HEK293 (cell line): ENCODE measurements at regions not wholly inside any gene's neighbourhood (a gene's known extent, or its start where the extent isn't known, plus 50 kb on each side); places are given as distances from the start of the nearest gene placed in this dataset.

Source experiments
- CTCF ChIA-PET: fragments of 350-600 bp; formaldehyde crosslinking; extraction: SDS; loops from one replicate; lab custom pipeline; 2021; ENCODE audit warnings: antibody characterized with exemption; lab: Yijun Ruan, JAX
- POLR2A ChIA-PET: fragments of 300-600 bp; formaldehyde crosslinking; extraction: SDS; loops from one replicate; lab custom pipeline; 2020; ENCODE audit warnings: antibody characterized with exemption, inconsistent platforms; lab: Yijun Ruan, JAX
- H3K27ac ChIP-seq: fragments of 200-500 bp; sonication (Bioruptor generic); 2 replicates; pipeline ENCODE4 v1.5.1; 2014; ENCODE audit warnings: low read depth, low read length, control low read depth, inconsistent platforms; ENCODE audit errors: extremely low read depth
- H3K36me3 ChIP-seq, 2 experiments: fragments of 200-500 bp in 1 of 2; sonication (Bioruptor generic) in 1 of 2; 1 replicate in 1 of 2; 2 replicates in 1 of 2; pipeline ENCODE4 v1.5.1; 2014 to 2017; ENCODE audit warnings: inconsistent platforms in 2 of 2, low read length in 2 of 2; ENCODE audit not compliant: control insufficient read depth in 2 of 2, insufficient read depth in 1 of 2
- H3K4me1 ChIP-seq: fragments of 200-500 bp; sonication (Bioruptor generic); 2 replicates; pipeline ENCODE4 v1.5.1; 2014; ENCODE audit warnings: mild to moderate bottlenecking, low read length, inconsistent platforms; ENCODE audit not compliant: control insufficient read depth, insufficient read depth
- H3K4me3 ChIP-seq: 2 replicates; pipeline ENCODE4 v1.5.1; 2011; ENCODE audit warnings: low read depth, mild to moderate bottlenecking, control low read depth, low read length, moderate library complexity
- H3K9me3 ChIP-seq: fragments of 200-500 bp; sonication (Bioruptor generic); 2 replicates; pipeline ENCODE4 v1.5.1; 2014; ENCODE audit warnings: low read depth, low read length, inconsistent platforms; ENCODE audit not compliant: control insufficient read depth, insufficient read depth
- AEBP2 ChIP-seq: fragments of 450-650 bp; formaldehyde crosslinking; IDR thresholded peaks from 2 replicates; pipeline ENCODE4 v1.5.1; 2016; ENCODE audit warnings: missing biosample characterization, missing genetic modification characterization, borderline replicate concordance
- GLI4 ChIP-seq: fragments of 450-650 bp; formaldehyde crosslinking; IDR thresholded peaks from 2 replicates; pipeline ENCODE4 v1.5.1; 2016; ENCODE audit warnings: missing biosample characterization, missing genetic modification characterization
- HOXD13 ChIP-seq: sonication (generic); formaldehyde crosslinking; IDR thresholded peaks from 2 replicates; pipeline ENCODE4 v1.8.0; 2022; ENCODE audit warnings: missing genetic modification reagents, borderline replicate concordance
- KLF1 ChIP-seq: fragments of 450-650 bp; formaldehyde crosslinking; IDR thresholded peaks from 2 replicates; pipeline ENCODE4 v1.5.1; 2016; ENCODE audit warnings: missing biosample characterization, missing genetic modification characterization
- OSR2 ChIP-seq: fragments of 450-650 bp; formaldehyde crosslinking; IDR thresholded peaks from 2 replicates; pipeline ENCODE4 v1.5.1; 2016; ENCODE audit warnings: missing biosample characterization, missing genetic modification characterization
- PATZ1 ChIP-seq: fragments of 450-650 bp; formaldehyde crosslinking; IDR thresholded peaks from 2 replicates; pipeline ENCODE4 v1.5.1; 2016; ENCODE audit warnings: missing biosample characterization, missing genetic modification characterization
- PRDM10 ChIP-seq: fragments of 450-650 bp; formaldehyde crosslinking; IDR thresholded peaks from 2 replicates; pipeline ENCODE4 v1.5.1; 2016; ENCODE audit warnings: missing biosample characterization, missing genetic modification characterization
- YY2 ChIP-seq: fragments of 450-650 bp; formaldehyde crosslinking; IDR thresholded peaks from 2 replicates; pipeline ENCODE4 v1.5.1; 2016; ENCODE audit warnings: missing biosample characterization, missing genetic modification characterization
- ZFHX2 ChIP-seq: fragments of 450-650 bp; formaldehyde crosslinking; conservative IDR thresholded peaks from 2 replicates; pipeline ENCODE4 v1.5.1; 2016; ENCODE audit warnings: missing biosample characterization, missing genetic modification characterization
- ZNF148 ChIP-seq: fragments of 450-650 bp; formaldehyde crosslinking; IDR thresholded peaks from 2 replicates; pipeline ENCODE4 v1.5.0; 2017; ENCODE audit warnings: missing biosample characterization, missing genetic modification characterization, borderline replicate concordance
- ZNF174 ChIP-seq: fragments of 450-650 bp; formaldehyde crosslinking; IDR thresholded peaks from 2 replicates; pipeline ENCODE4 v1.5.0; 2017; ENCODE audit warnings: missing biosample characterization, mild to moderate bottlenecking, missing genetic modification characterization
- ZNF211 ChIP-seq: fragments of 450-650 bp; formaldehyde crosslinking; IDR thresholded peaks from 2 replicates; pipeline ENCODE4 v1.5.1; 2016; ENCODE audit warnings: low read depth, missing biosample characterization, missing genetic modification characterization
- ZNF239 ChIP-seq: fragments of 450-650 bp; formaldehyde crosslinking; IDR thresholded peaks from 2 replicates; pipeline ENCODE4 v1.5.1; 2016; ENCODE audit warnings: missing biosample characterization, missing genetic modification characterization
- ZNF324 ChIP-seq: fragments of 450-650 bp; formaldehyde crosslinking; IDR thresholded peaks from 2 replicates; pipeline ENCODE4 v1.5.1; 2016; ENCODE audit warnings: missing biosample characterization, missing genetic modification characterization
- ZNF398 ChIP-seq: fragments of 450-650 bp; formaldehyde crosslinking; IDR thresholded peaks from 2 replicates; pipeline ENCODE4 v1.5.1; 2017; ENCODE audit warnings: missing biosample characterization, missing genetic modification characterization
- ZNF449 ChIP-seq: fragments of 450-650 bp; formaldehyde crosslinking; IDR thresholded peaks from 2 replicates; pipeline ENCODE4 v1.5.1; 2017; ENCODE audit warnings: missing biosample characterization, mild to moderate bottlenecking, missing genetic modification characterization, moderate library complexity
- ZNF521 ChIP-seq: fragments of 450-650 bp; formaldehyde crosslinking; IDR thresholded peaks from 2 replicates; pipeline ENCODE4 v1.5.1; 2017; ENCODE audit warnings: missing biosample characterization, mild to moderate bottlenecking, missing genetic modification characterization
- ZNF560 ChIP-seq: fragments of 450-650 bp; formaldehyde crosslinking; IDR thresholded peaks from 2 replicates; pipeline ENCODE4 v1.5.1; 2017; ENCODE audit warnings: missing biosample characterization, missing genetic modification characterization, borderline replicate concordance
- ZNF621 ChIP-seq: fragments of 450-650 bp; formaldehyde crosslinking; IDR thresholded peaks from 2 replicates; pipeline ENCODE4 v1.5.1; 2017; ENCODE audit warnings: missing biosample characterization, missing genetic modification characterization
- ZNF626 ChIP-seq: fragments of 450-650 bp; sonication (Bioruptor Pico); formaldehyde crosslinking; IDR thresholded peaks from 2 replicates; pipeline ENCODE4 v1.5.1; 2018; ENCODE audit warnings: missing biosample characterization, missing genetic modification characterization, inconsistent platforms

GRCh38 chr4:127249066-127249766 lies 383.5 kb upstream of the INTU start (continued):
- no peak for TF ChIP-seq PATZ1 (tag by site-specific recombination)
- TF ChIP-seq KLF1 (tag by site-specific recombination) = no peak
- TF ChIP-seq ZNF239 (tag by site-specific recombination) = no peak

- ChIA-PET CTCF (no interaction called here), POLR2A (no interaction called here)
- TF ChIP-seq ZNF521 (tag by site-specific recombination) (no peak), GLI4 (tag by site-specific recombination) (no peak), AEBP2 (tag by site-specific recombination) (no peak), ZNF174 (no peak), ZNF621 (tag by site-specific recombination) (no peak)
- TF ChIP-seq, all 188 proteins: peak for 0
- H3K4me1 ChIP-seq = no peaks in the 10 kb centered on the region
- H3K9me3 ChIP-seq = no peaks in the 10 kb centered on the region
- H3K4me3 ChIP-seq = no peak overlapping the region
- no peaks in the 10 kb centered on the region for H3K36me3 ChIP-seq
- no peak overlapping the region for H3K27ac ChIP-seq
These were observed 383.0 kb upstream of the INTU start for GRCh38 chr4:127249767-127250108.

GRCh38 chr4:127250577-127250976 lies 382.2 kb upstream of the INTU start:
- H3K36me3 ChIP-seq = no peaks in the 10 kb centered on the region
- no peaks in the 10 kb centered on the region for H3K9me3 ChIP-seq
- POLR2A ChIA-PET = no interaction called here
- H3K4me3 ChIP-seq = no peak overlapping the region
- CTCF ChIA-PET = no interaction called here
- H3K27ac ChIP-seq = no peak overlapping the region
- no peaks in the 10 kb centered on the region for H3K4me1 ChIP-seq
- TF ChIP-seq ZNF560 (tag by site-specific recombination) (no peak), ZFHX2 (tag by site-specific recombination) (no peak), YY2 (tag by site-specific recombination) (no peak), OSR2 (tag by site-specific recombination) (no peak), HOXD13 (CRISPR knock-in tag) (no peak), ZNF626 (tag by site-specific recombination) (no peak), PRDM10 (tag by site-specific recombination) (no peak), ZNF449 (tag by site-specific recombination) (no peak), ZNF324 (no peak), ZNF211 (no peak), ZNF398 (tag by site-specific recombination) (no peak), ZNF521 (tag by site-specific recombination) (no peak), ZNF148 (tag by site-specific recombination) (no peak)
